GM23338 (cell line): ENCODE measurements at regions not wholly inside any gene's neighbourhood (a gene's known extent, or its start where the extent isn't known, plus 50 kb on each side); places are given as distances from the start of the nearest gene placed in this dataset.

Source experiments
- ETS1 ChIP-seq: IDR thresholded peaks from 2 replicates; pipeline ENCODE4 v1.6.1; 2016; ENCODE audit warnings: antibody characterized with exemption
- EZH2 ChIP-seq: fragments of 200-600 bp; sonication (generic); IDR thresholded peaks from one replicate; pipeline ENCODE4 v1.8.0; 2017; ENCODE audit warnings: antibody characterized with exemption, mild to moderate bottlenecking, low read depth; ENCODE audit not compliant: unreplicated experiment
- JUNB ChIP-seq: IDR thresholded peaks from one replicate; pipeline ENCODE4 v1.6.1; 2016; ENCODE audit warnings: antibody characterized with exemption; ENCODE audit not compliant: unreplicated experiment
- POLR2AphosphoS5 ChIP-seq: IDR thresholded peaks from 2 replicates; pipeline ENCODE4 v1.6.1; 2016; ENCODE audit warnings: antibody characterized with exemption, low read depth
- REST ChIP-seq: IDR thresholded peaks from one replicate; pipeline ENCODE4 v1.6.1; 2018; ENCODE audit warnings: antibody characterized with exemption; ENCODE audit not compliant: unreplicated experiment
- ZNF331 ChIP-seq: fragments of 250-450 bp; sonication (Bioruptor Pico); IDR thresholded peaks from 2 replicates; pipeline ENCODE4 v1.5.0; 2020; ENCODE audit warnings: low read depth, mild to moderate bottlenecking, moderate library complexity
- ZNF462 ChIP-seq: fragments of 250-450 bp; sonication (Bioruptor Pico); IDR thresholded peaks from 2 replicates; pipeline ENCODE4 v1.5.0; 2020; ENCODE audit warnings: mild to moderate bottlenecking, moderate library complexity

GRCh38 chr18:9009703-9010488 is 92.6 kb upstream of the NDUFV2 start (continued):
- TF ChIP-seq ZNF462 (CRISPR knock-in tag) (no peak), JUNB (no peak), ETS1 (no peak), REST (no peak), ZNF331 (CRISPR knock-in tag) (no peak), EZH2 (no peak), POLR2AphosphoS5 (no peak)
